ENCODE measurements at regions not wholly inside any gene's neighbourhood (a gene's known extent, or its start where the extent isn't known, plus 50 kb on each side); places are given as distances from the start of the nearest gene placed in this dataset.

- H3K4me1 ChIP-seq = peaks cover 0 to 13% (median 0%) of the 10 kb centered on the region in 4 donors
- no peaks in the 10 kb centered on the region for H3K9me3 ChIP-seq
- no peak overlapping the region for H3K27ac ChIP-seq
- no peaks in the 10 kb centered on the region for H3K27me3 ChIP-seq
- H3K36me3 ChIP-seq = no peaks in the 10 kb centered on the region
- no peak for TF ChIP-seq POLR2A (IDR thresholded peaks at IDR 0.05)
- TF ChIP-seq, protein P1, sequence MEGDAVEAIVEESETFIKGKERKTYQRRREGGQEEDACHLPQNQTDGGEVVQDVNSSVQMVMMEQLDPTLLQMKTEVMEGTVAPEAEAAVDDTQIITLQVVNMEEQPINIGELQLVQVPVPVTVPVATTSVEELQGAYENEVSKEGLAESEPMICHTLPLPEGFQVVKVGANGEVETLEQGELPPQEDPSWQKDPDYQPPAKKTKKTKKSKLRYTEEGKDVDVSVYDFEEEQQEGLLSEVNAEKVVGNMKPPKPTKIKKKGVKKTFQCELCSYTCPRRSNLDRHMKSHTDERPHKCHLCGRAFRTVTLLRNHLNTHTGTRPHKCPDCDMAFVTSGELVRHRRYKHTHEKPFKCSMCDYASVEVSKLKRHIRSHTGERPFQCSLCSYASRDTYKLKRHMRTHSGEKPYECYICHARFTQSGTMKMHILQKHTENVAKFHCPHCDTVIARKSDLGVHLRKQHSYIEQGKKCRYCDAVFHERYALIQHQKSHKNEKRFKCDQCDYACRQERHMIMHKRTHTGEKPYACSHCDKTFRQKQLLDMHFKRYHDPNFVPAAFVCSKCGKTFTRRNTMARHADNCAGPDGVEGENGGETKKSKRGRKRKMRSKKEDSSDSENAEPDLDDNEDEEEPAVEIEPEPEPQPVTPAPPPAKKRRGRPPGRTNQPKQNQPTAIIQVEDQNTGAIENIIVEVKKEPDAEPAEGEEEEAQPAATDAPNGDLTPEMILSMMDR (IDR thresholded peaks at IDR 0.05) = no peak
- no peak for DNase-seq
- H3K4me3 ChIP-seq = no peak overlapping the region
Measured at GRCh38 chr1:228818296-228818695, 83.0 kb downstream of the RHOU start.

GRCh38 chr1:228818928-228819630, 83.8 kb downstream of the RHOU start:
- no peak for DNase-seq
- Histone ChIP-seq H3K4me3 (no peak overlapping the region), H3K36me3 (no peaks in the 10 kb centered on the region), H3K27ac (no peak overlapping the region), H3K4me1 (peaks cover 0 to 9% (median 0%) of the 10 kb centered on the region in 4 donors), H3K9me3 (no peaks in the 10 kb centered on the region), H3K27me3 (no peaks in the 10 kb centered on the region)
- TF ChIP-seq POLR2A (IDR thresholded peaks at IDR 0.05) = no peak
- TF ChIP-seq, protein P1 (IDR thresholded peaks at IDR 0.05) = no peak

GRCh38 chr1:228821252-228821651, 86.0 kb downstream of the RHOU start:
- Histone ChIP-seq H3K27me3 (no peaks in the 10 kb centered on the region), H3K4me3 (no peak overlapping the region), H3K9me3 (no peaks in the 10 kb centered on the region), H3K27ac (no peak overlapping the region), H3K36me3 (no peaks in the 10 kb centered on the region), H3K4me1 (no peaks in the 10 kb centered on the region)
- no peak for TF ChIP-seq POLR2A (IDR thresholded peaks at IDR 0.05)
- TF ChIP-seq, protein P1 (IDR thresholded peaks at IDR 0.05) = no peak
- no peak for DNase-seq

GRCh38 chr1:228823200-228823599, 87.9 kb downstream of the RHOU start:
- no peaks in the 10 kb centered on the region for H3K9me3 ChIP-seq

DNA sequence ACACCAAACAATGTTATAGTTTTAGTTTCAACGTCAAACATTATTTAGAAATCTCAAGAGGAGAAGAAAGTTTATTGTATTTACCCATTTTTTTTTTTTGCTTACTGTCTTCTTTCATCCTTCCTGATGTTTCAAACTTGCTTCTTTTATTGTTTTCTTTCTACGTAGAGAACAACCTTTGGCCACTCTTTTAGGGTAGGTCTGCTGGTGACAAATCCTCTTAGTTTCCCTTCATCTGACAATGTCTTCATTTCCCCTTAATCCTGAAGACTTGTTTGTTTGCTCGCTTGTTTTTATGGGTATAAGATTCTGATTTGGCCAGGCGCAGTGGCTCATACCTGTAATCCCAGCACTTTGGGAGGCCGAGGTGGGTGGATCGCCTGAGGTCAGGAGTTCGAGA, 89.1 kb downstream of the RHOU start:
- Histone ChIP-seq H3K27me3 (no peaks in the 10 kb centered on the region), H3K36me3 (no peaks in the 10 kb centered on the region), H3K4me3 (no peak overlapping the region), H3K4me1 (no peaks in the 10 kb centered on the region), H3K27ac (no peak overlapping the region), H3K9me3 (no peaks in the 10 kb centered on the region)
- no peak for TF ChIP-seq POLR2A (IDR thresholded peaks at IDR 0.05)
- TF ChIP-seq, protein P1 (IDR thresholded peaks at IDR 0.05) = no peak
- DNase-seq = no peak

More at GRCh38 chr1:228823200-228823599, 87.9 kb downstream of the RHOU start:
- TF ChIP-seq, protein P1 (IDR thresholded peaks at IDR 0.05) = no peak
- TF ChIP-seq POLR2A (IDR thresholded peaks at IDR 0.05) = no peak
- no peaks in the 10 kb centered on the region for H3K27me3 ChIP-seq
- H3K36me3 ChIP-seq = no peaks in the 10 kb centered on the region
- H3K27ac ChIP-seq = no peak overlapping the region
- no peak overlapping the region for H3K4me3 ChIP-seq
- no peak for DNase-seq
- no peaks in the 10 kb centered on the region for H3K4me1 ChIP-seq

All from Peyer's patch (tissue), 4 donors.